T-helper 2 cell treated with Interferon-gamma antibody and Interleukin-4, amounts not matched to agents 5 μg/mL and 100 μg/mL, for 36 hours (primary cell): ENCODE measurements at regions not wholly inside any gene's neighbourhood (a gene's known extent, or its start where the extent isn't known, plus 50 kb on each side); places are given as distances from the start of the nearest gene placed in this dataset.

Experiments
- DNase-seq: peaks from one replicate; pipeline ENCODE4 v3.0.0; 2021; ENCODE audit warnings: low spot score
- H3K27ac Mint-ChIP-seq: one replicate; pipeline ENCODE4 v1.8.0; 2021; ENCODE audit warnings: mild to moderate bottlenecking, mixed read lengths
- H3K27me3 Mint-ChIP-seq: one replicate; pipeline ENCODE4 v1.8.0; 2021; ENCODE audit warnings: low read depth, mixed read lengths
- H3K36me3 Mint-ChIP-seq: one replicate; pipeline ENCODE4 v1.8.0; 2021; ENCODE audit warnings: low read depth, mixed read lengths
- H3K4me1 Mint-ChIP-seq: one replicate; pipeline ENCODE4 v1.8.0; 2021; ENCODE audit warnings: low read depth, mixed read lengths
- H3K4me3 Mint-ChIP-seq: one replicate; pipeline ENCODE4 v1.8.0; 2022; ENCODE audit warnings: mild to moderate bottlenecking, moderate library complexity, mixed read lengths
- H3K9me3 Mint-ChIP-seq: one replicate; pipeline ENCODE4 v1.8.0; 2021; ENCODE audit warnings: mixed read lengths

- no peak for DNase-seq
- no peak overlapping the region for H3K27ac Mint-ChIP-seq
- no peaks in the 10 kb centered on the region for H3K9me3 Mint-ChIP-seq
- H3K4me3 Mint-ChIP-seq, result no peak overlapping the region
- H3K36me3 Mint-ChIP-seq, result no peaks in the 10 kb centered on the region
- peaks cover 4% of the 10 kb centered on the region for H3K4me1 Mint-ChIP-seq
- H3K27me3 Mint-ChIP-seq, result peaks cover 2% of the 10 kb centered on the region
Measured at GRCh38 chr4:81552086-81552485, 80.4 kb upstream of the RASGEF1B start.

DNA sequence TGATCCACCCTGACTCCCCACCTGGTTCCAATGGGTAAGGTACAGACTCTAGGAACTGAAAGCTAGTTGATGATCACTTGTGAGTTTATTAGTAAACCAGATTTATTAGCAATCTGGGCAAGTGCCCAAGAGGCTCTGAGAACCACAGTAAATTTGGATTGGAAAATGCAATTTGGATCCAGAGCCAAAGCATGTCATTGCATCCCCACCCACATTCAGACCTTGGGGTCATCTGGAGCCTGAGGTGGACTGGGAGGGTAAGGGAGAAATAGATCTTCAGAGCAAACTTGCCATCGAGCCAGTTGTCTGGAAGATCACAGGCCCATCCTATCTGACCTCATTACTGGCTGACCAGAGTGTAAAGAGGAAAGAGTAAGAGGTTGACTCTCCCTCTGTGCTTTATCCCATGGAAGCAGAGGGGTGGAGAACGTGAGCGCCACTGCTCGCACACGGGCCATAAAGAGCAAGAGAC is 78.7 kb upstream of the RASGEF1B start:
- H3K4me1 Mint-ChIP-seq, result peaks cover under 1% of the 10 kb centered on the region
- H3K27me3 Mint-ChIP-seq, result peaks cover 2% of the 10 kb centered on the region
- DNase-seq, result no peak
- no peaks in the 10 kb centered on the region for H3K9me3 Mint-ChIP-seq
- no peak overlapping the region for H3K27ac Mint-ChIP-seq
- no peak overlapping the region for H3K4me3 Mint-ChIP-seq
- no peaks in the 10 kb centered on the region for H3K36me3 Mint-ChIP-seq

- Mint-ChIP-seq H3K27me3 (peaks cover 2% of the 10 kb centered on the region), H3K36me3 (no peaks in the 10 kb centered on the region), H3K4me1 (no peaks in the 10 kb centered on the region), H3K27ac (no peak overlapping the region), H3K4me3 (no peak overlapping the region), H3K9me3 (no peaks in the 10 kb centered on the region)
- DNase-seq, result no peak
Measured at GRCh38 chr4:81549984-81550383, 78.3 kb upstream of the RASGEF1B start.

- no peak for DNase-seq
- no peak overlapping the region for H3K27ac Mint-ChIP-seq
- H3K27me3 Mint-ChIP-seq, result peaks cover 2% of the 10 kb centered on the region
- H3K4me1 Mint-ChIP-seq, result no peaks in the 10 kb centered on the region
- H3K36me3 Mint-ChIP-seq, result no peaks in the 10 kb centered on the region
- peaks cover 18% of the 10 kb centered on the region for H3K9me3 Mint-ChIP-seq
- no peak overlapping the region for H3K4me3 Mint-ChIP-seq
Measured at GRCh38 chr4:81546777-81547176, 75.1 kb upstream of the RASGEF1B start.

GRCh38 chr4:81541161-81541945 is 69.6 kb upstream of the RASGEF1B start:
- Mint-ChIP-seq H3K4me3 (no peak overlapping the region), H3K9me3 (peaks cover 18% of the 10 kb centered on the region), H3K27ac (no peak overlapping the region), H3K27me3 (peaks cover 2% of the 10 kb centered on the region), H3K4me1 (no peaks in the 10 kb centered on the region), H3K36me3 (no peaks in the 10 kb centered on the region)
- DNase-seq, result no peak

GRCh38 chr4:81538716-81539427 is 67.2 kb upstream of the RASGEF1B start:
- no peak overlapping the region for H3K4me3 Mint-ChIP-seq
- no peaks in the 10 kb centered on the region for H3K36me3 Mint-ChIP-seq
- H3K27me3 Mint-ChIP-seq, result no peaks in the 10 kb centered on the region
- no peak overlapping the region for H3K27ac Mint-ChIP-seq
- peaks cover 12% of the 10 kb centered on the region for H3K9me3 Mint-ChIP-seq
- no peaks in the 10 kb centered on the region for H3K4me1 Mint-ChIP-seq
- no peak for DNase-seq

GRCh38 chr4:81531410-81531809 is 59.7 kb upstream of the RASGEF1B start:
- Mint-ChIP-seq H3K9me3 (peaks cover 7% of the 10 kb centered on the region), H3K4me3 (no peak overlapping the region), H3K27me3 (no peaks in the 10 kb centered on the region), H3K27ac (no peak overlapping the region), H3K4me1 (no peaks in the 10 kb centered on the region), H3K36me3 (no peaks in the 10 kb centered on the region)
- DNase-seq, result no peak

DNA sequence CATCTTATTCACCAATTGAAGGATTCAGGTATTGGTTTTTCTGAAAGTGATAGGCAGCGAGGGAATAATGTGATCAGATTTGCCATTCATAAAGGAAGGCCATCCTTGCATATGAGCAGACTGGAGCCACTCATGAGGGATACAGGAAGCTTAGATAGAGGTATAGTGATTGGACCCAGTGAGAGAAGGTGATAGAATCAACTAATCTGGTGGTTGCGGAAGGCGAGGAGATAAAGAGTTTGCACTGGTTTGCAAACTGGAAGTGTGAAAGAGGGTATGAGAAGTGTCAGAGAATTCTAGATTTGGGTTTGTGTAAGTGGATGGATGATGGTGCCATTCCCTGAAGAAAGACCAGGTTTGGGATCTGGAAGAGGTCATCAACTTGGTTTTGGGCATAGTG is 57.3 kb upstream of the RASGEF1B start:
- H3K27me3 Mint-ChIP-seq, result no peaks in the 10 kb centered on the region

DNA sequence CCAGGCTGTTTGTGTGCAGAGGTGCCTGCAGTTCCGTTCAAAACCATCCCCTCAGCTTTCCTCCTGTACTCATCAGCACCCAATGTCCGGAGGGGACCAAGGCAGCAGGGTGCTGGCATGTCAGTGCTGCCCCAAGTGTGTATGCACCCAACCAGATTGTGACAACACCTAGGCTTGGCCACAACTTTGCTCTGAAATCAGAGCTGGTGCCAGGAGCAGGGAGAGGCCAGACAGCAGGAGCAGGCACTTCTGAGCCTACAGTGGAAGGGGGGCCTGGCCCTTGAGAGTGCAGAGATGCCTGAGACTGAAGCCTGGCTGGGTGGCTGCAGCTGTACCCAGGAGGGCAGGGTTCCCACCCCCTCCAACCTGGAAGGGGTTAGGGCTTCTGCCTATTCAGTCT is 56.5 kb upstream of the RASGEF1B start:
- Mint-ChIP-seq H3K9me3 (peaks cover 10% of the 10 kb centered on the region), H3K4me3 (no peak overlapping the region), H3K36me3 (no peaks in the 10 kb centered on the region), H3K27me3 (no peaks in the 10 kb centered on the region), H3K27ac (no peak overlapping the region), H3K4me1 (no peaks in the 10 kb centered on the region)
- no peak for DNase-seq

More for the DNA sequence above, 57.3 kb upstream of the RASGEF1B start:
- no peaks in the 10 kb centered on the region for H3K36me3 Mint-ChIP-seq
- H3K27ac Mint-ChIP-seq, result no peak overlapping the region
- no peaks in the 10 kb centered on the region for H3K4me1 Mint-ChIP-seq
- no peak overlapping the region for H3K4me3 Mint-ChIP-seq
- H3K9me3 Mint-ChIP-seq, result peaks cover 14% of the 10 kb centered on the region
- no peak for DNase-seq

GRCh38 chr4:81527709-81528108 is 56.0 kb upstream of the RASGEF1B start:
- H3K36me3 Mint-ChIP-seq, result no peaks in the 10 kb centered on the region
- DNase-seq, result no peak
- H3K27ac Mint-ChIP-seq, result no peak overlapping the region
- no peak overlapping the region for H3K4me3 Mint-ChIP-seq
- H3K9me3 Mint-ChIP-seq, result peaks cover 10% of the 10 kb centered on the region
- no peaks in the 10 kb centered on the region for H3K4me1 Mint-ChIP-seq
- no peaks in the 10 kb centered on the region for H3K27me3 Mint-ChIP-seq

DNA sequence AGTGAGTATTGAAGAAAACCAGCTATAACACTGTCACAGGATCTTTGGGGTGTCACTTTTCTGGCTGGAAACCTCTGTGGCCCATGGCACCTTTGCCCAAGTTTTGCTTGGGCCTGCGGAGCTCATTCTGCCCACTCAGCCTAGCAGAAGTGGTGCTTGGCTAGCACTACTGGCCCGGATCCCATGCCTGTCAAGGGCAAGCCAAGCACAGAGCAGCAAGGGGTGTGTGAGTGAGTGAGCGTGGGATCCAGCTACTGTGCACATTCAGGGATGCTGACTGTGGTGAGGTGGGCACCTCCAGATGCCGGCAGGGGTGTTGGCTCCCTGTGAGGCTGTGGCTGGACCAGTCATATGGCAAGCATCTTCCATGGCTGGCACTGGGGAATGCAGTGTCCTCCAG is 55.4 kb upstream of the RASGEF1B start:
- H3K27ac Mint-ChIP-seq, result no peak overlapping the region
- peaks cover 10% of the 10 kb centered on the region for H3K9me3 Mint-ChIP-seq
- no peak for DNase-seq
- H3K4me1 Mint-ChIP-seq, result no peaks in the 10 kb centered on the region
- no peaks in the 10 kb centered on the region for H3K36me3 Mint-ChIP-seq
- no peaks in the 10 kb centered on the region for H3K27me3 Mint-ChIP-seq
- no peak overlapping the region for H3K4me3 Mint-ChIP-seq

DNA sequence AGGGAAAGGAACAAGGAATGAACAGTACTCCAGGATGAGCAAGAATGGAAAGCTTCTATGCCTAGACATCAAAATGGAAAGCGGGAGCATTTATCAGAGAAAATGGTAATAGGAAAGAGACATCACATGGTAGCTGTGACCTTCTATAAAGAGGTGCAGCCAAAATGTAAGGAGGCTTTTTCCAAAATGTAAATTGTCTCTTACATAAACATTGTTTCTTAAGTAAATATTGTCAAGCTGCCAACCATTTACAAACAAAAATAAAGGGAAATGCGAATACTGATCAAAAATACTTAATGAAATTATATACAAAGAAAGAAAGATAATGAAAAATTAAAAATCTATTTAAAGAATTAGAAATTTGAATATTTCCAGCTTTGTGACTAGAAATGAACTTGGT is 55.0 kb upstream of the RASGEF1B start:
- no peaks in the 10 kb centered on the region for H3K36me3 Mint-ChIP-seq
- no peak for DNase-seq
- H3K9me3 Mint-ChIP-seq, result peaks cover 10% of the 10 kb centered on the region
- H3K4me3 Mint-ChIP-seq, result no peak overlapping the region
- no peaks in the 10 kb centered on the region for H3K4me1 Mint-ChIP-seq
- H3K27me3 Mint-ChIP-seq, result no peaks in the 10 kb centered on the region
- H3K27ac Mint-ChIP-seq, result no peak overlapping the region

DNA sequence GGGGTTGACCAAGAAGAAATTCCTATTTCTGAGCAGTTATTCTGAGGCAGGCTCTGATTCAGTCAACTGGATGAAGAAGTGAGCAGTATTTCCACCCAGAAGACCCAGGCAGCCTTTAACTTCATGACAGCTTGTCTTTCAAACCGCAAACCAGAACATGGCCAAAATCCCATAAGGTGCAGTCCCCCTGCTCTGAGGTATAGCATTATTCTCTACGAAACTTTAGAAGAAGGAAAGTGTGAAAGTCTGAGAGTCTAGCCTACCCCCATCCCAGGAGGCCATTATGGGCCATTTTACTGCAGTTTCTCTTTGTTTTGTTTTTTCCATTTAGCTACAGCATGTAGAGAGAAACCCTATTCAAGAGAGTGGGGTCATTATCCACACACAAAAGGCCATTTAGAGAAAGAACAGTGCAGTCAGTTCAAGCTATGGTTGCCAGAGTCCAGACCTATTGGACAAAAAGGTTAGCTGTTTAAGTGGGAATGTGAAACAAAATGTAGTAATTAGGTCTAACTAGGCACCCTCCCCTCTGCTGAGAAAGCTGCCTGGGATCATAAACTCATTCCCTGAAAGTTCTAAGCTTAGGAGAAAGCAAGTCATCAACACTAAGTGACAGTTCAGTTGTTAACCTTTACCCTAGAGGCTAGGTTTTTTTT is 52.1 kb upstream of the RASGEF1B start:
- Mint-ChIP-seq H3K27ac (no peak overlapping the region), H3K4me1 (no peaks in the 10 kb centered on the region), H3K27me3 (no peaks in the 10 kb centered on the region), H3K36me3 (no peaks in the 10 kb centered on the region), H3K9me3 (peaks cover 10% of the 10 kb centered on the region), H3K4me3 (no peak overlapping the region)
- no peak for DNase-seq

DNA sequence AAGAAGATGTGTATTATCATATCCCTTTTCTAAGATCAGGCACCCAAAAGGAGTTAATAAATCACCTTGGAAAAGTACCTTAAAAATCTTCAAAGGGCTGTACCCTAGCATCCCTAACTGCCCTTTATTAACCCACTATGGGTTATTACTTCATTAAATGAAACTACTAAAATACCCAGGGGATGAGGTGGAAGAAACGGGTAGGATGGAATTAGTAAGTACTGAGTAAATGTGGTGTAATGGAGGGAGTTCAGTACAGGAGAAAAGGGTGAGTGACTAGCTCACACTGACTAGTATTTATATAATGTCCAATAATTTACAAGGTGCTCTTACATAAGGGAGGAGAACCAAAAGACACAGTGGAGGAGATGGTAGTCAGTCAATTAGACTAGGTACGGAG is 51.0 kb upstream of the RASGEF1B start:
- no peak for DNase-seq
- peaks cover 10% of the 10 kb centered on the region for H3K9me3 Mint-ChIP-seq

More for the DNA sequence above, 51.0 kb upstream of the RASGEF1B start:
- Mint-ChIP-seq H3K27ac (no peak overlapping the region), H3K36me3 (no peaks in the 10 kb centered on the region), H3K4me1 (no peaks in the 10 kb centered on the region), H3K27me3 (no peaks in the 10 kb centered on the region), H3K4me3 (no peak overlapping the region)
